ENCODE measurements at regions not wholly inside any gene's neighbourhood (a gene's known extent, or its start where the extent isn't known, plus 50 kb on each side); places are given as distances from the start of the nearest gene placed in this dataset.
A peak's percentile ranks its signal among the peaks of the same experiment; 100 is the strongest.

- no peaks in the 10 kb centered on the region for H3K4me1 ChIP-seq (ENCODE audit: control insufficient read depth, insufficient read depth, low read length)
- H3K4me1 Mint-ChIP-seq, result no peaks in the 10 kb centered on the region
- no peak overlapping the region for H3K4me3 ChIP-seq (ENCODE audit: low read length)
- no peak overlapping the region for H3K27ac Mint-ChIP-seq
- H3K27me3 ChIP-seq (ENCODE audit: control insufficient read depth, insufficient read depth, low read length, poor library complexity, severe bottlenecking), result no peaks in the 10 kb centered on the region
- no peak overlapping the region for H3K27ac ChIP-seq (ENCODE audit: low read depth, low read length)
- WGBS, 2 experiments (ENCODE audit: insufficient coverage in 1 of 2, insufficient read length in 1 of 2), result 80 to 95% methylated on average over 3 to 8 of the region's 8 CpGs
- H3K9me3 Mint-ChIP-seq, result no peaks in the 10 kb centered on the region
- H3K9ac ChIP-seq (ENCODE audit: extremely low read depth, low read length, poor library complexity, severe bottlenecking), result no peak overlapping the region
- no peaks in the 10 kb centered on the region for H3K36me3 ChIP-seq (ENCODE audit: control insufficient read depth, insufficient read depth, low read length)
- H3K36me3 Mint-ChIP-seq (ENCODE audit: low read depth), result no peaks in the 10 kb centered on the region
- no peaks in the 10 kb centered on the region for H3K9me3 ChIP-seq (ENCODE audit: control insufficient read depth, low read length)
- H3K27me3 Mint-ChIP-seq (ENCODE audit: insufficient read depth), result no peaks in the 10 kb centered on the region
- no peak for DNase-seq
- no peak overlapping the region for H3K4me3 Mint-ChIP-seq
- TF ChIP-seq CTCF (conservative IDR thresholded peaks at IDR 0.05), result peak; percentile 31
Observed at GRCh38 chr5:8247049-8247899, 378.3 kb downstream of the MTRR start.

- Mint-ChIP-seq H3K36me3 (ENCODE audit: low read depth) (no peaks in the 10 kb centered on the region), H3K4me1 (no peaks in the 10 kb centered on the region), H3K4me3 (no peak overlapping the region), H3K27me3 (ENCODE audit: insufficient read depth) (peaks cover 2% of the 10 kb centered on the region), H3K9me3 (no peaks in the 10 kb centered on the region), H3K27ac (no peak overlapping the region)
- no peak overlapping the region for H3K27ac ChIP-seq (ENCODE audit: low read depth, low read length)
- no peak for TF ChIP-seq CTCF (conservative IDR thresholded peaks at IDR 0.05)
- no peaks in the 10 kb centered on the region for H3K36me3 ChIP-seq (ENCODE audit: control insufficient read depth, insufficient read depth, low read length)
- no peak overlapping the region for H3K4me3 ChIP-seq (ENCODE audit: low read length)
- H3K27me3 ChIP-seq (ENCODE audit: control insufficient read depth, insufficient read depth, low read length, poor library complexity, severe bottlenecking), result no peaks in the 10 kb centered on the region
- no peak for DNase-seq
- no peak overlapping the region for H3K9ac ChIP-seq (ENCODE audit: extremely low read depth, low read length, poor library complexity, severe bottlenecking)
- H3K9me3 ChIP-seq (ENCODE audit: control insufficient read depth, low read length), result no peaks in the 10 kb centered on the region
- no peaks in the 10 kb centered on the region for H3K4me1 ChIP-seq (ENCODE audit: control insufficient read depth, insufficient read depth, low read length)
Observed at GRCh38 chr5:8253376-8253775, 384.4 kb downstream of the MTRR start.

GRCh38 chr5:8254674-8255073 is 385.7 kb downstream of the MTRR start:
- Histone ChIP-seq H3K9ac (ENCODE audit: extremely low read depth, low read length, poor library complexity, severe bottlenecking) (no peak overlapping the region), H3K4me3 (ENCODE audit: low read length) (no peak overlapping the region), H3K27ac (ENCODE audit: low read depth, low read length) (no peak overlapping the region), H3K4me1 (ENCODE audit: control insufficient read depth, insufficient read depth, low read length) (no peaks in the 10 kb centered on the region), H3K9me3 (ENCODE audit: control insufficient read depth, low read length) (no peaks in the 10 kb centered on the region), H3K27me3 (ENCODE audit: control insufficient read depth, insufficient read depth, low read length, poor library complexity, severe bottlenecking) (no peaks in the 10 kb centered on the region), H3K36me3 (ENCODE audit: control insufficient read depth, insufficient read depth, low read length) (no peaks in the 10 kb centered on the region)
- Mint-ChIP-seq H3K9me3 (no peaks in the 10 kb centered on the region), H3K27ac (no peak overlapping the region), H3K4me3 (no peak overlapping the region), H3K4me1 (no peaks in the 10 kb centered on the region), H3K27me3 (ENCODE audit: insufficient read depth) (peaks cover 2% of the 10 kb centered on the region), H3K36me3 (ENCODE audit: low read depth) (no peaks in the 10 kb centered on the region)
- TF ChIP-seq CTCF (conservative IDR thresholded peaks at IDR 0.05), result no peak
- WGBS, 2 experiments (ENCODE audit: insufficient coverage in 1 of 2, insufficient read length in 1 of 2), result 100% methylated on average over 2 of the region's 2 CpGs; no CpG with 5 or more reads in 1 of the 2 experiments
- no peak for DNase-seq

Measured in endodermal cell (in vitro differentiated cells).